ENCODE measurements at regions not wholly inside any gene's neighbourhood (a gene's known extent, or its start where the extent isn't known, plus 50 kb on each side); places are given as distances from the start of the nearest gene placed in this dataset.

DNA sequence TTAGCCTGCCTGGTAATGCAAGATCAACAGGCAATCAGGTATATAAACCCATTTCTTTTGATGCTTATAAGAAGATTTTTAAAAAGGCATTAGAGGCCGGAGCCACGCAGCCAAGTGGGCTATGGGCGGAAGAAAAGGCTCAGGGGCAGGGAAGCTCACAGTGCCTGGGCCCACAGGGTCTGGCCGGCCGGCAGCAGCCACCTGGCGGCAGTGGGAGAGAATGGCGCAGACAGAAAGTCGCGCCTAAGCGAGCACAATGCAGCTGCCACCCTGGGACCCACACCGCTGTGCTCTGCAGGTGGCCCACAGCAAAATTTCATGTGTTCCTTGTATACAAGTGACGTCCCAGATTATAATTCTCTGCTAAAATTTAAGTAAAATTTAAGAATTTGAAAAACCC, 448.6 kb upstream of the RASGRP1 start:
- TF ChIP-seq, protein P1, sequence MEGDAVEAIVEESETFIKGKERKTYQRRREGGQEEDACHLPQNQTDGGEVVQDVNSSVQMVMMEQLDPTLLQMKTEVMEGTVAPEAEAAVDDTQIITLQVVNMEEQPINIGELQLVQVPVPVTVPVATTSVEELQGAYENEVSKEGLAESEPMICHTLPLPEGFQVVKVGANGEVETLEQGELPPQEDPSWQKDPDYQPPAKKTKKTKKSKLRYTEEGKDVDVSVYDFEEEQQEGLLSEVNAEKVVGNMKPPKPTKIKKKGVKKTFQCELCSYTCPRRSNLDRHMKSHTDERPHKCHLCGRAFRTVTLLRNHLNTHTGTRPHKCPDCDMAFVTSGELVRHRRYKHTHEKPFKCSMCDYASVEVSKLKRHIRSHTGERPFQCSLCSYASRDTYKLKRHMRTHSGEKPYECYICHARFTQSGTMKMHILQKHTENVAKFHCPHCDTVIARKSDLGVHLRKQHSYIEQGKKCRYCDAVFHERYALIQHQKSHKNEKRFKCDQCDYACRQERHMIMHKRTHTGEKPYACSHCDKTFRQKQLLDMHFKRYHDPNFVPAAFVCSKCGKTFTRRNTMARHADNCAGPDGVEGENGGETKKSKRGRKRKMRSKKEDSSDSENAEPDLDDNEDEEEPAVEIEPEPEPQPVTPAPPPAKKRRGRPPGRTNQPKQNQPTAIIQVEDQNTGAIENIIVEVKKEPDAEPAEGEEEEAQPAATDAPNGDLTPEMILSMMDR (IDR thresholded peaks at IDR 0.05; ENCODE audit: insufficient read depth, low read depth, low read length), result no peak
- TF ChIP-seq EZH2 (IDR thresholded peaks at IDR 0.05; ENCODE audit: insufficient read depth, low read length), result no peak
